WTC11 (cell line): ENCODE measurements at regions not wholly inside any gene's neighbourhood (a gene's known extent, or its start where the extent isn't known, plus 50 kb on each side); places are given as distances from the start of the nearest gene placed in this dataset.

Experiments used
- ATAC-seq: fragments of 200-7000 bp; cut with Tn5 transposase; 2 replicates; pipeline ENCODE4 v1.10.0; 2021; ENCODE audit warnings: mild to moderate bottlenecking, moderate library complexity
- CTCF ChIA-PET: fragments of 300-600 bp; sonication (Branson Sonifier 250); formaldehyde crosslinking; loops from one replicate; lab custom pipeline; 2021; ENCODE audit warnings: antibody characterized with exemption; lab: Charles Lee
- POLR2A ChIA-PET: fragments of 350-600 bp; sonication (Branson Sonifier 250); formaldehyde crosslinking; loops from one replicate; lab custom pipeline; 2021; ENCODE audit warnings: antibody characterized with exemption; lab: Charles Lee
- DNase-seq: peaks from one replicate; pipeline ENCODE4 v3.0.0; 2021; ENCODE audit warnings: low spot score
- H3K27ac Mint-ChIP-seq: 2 replicates; pipeline ENCODE4 v1.8.0; 2021; ENCODE audit warnings: mixed read lengths
- H3K27me3 Mint-ChIP-seq: 2 replicates; pipeline ENCODE4 v1.8.0; 2021; ENCODE audit warnings: low read depth, mild to moderate bottlenecking, moderate library complexity, mixed read lengths
- H3K36me3 Mint-ChIP-seq: 2 replicates; pipeline ENCODE4 v1.8.0; 2021; ENCODE audit warnings: mixed read lengths
- H3K4me1 Mint-ChIP-seq: 2 replicates; pipeline ENCODE4 v1.8.0; 2022; ENCODE audit warnings: mixed read lengths
- H3K4me3 Mint-ChIP-seq: 2 replicates; pipeline ENCODE4 v1.8.0; 2021; ENCODE audit warnings: mild to moderate bottlenecking, moderate library complexity, mixed read lengths
- H3K9me3 Mint-ChIP-seq: 2 replicates; pipeline ENCODE4 v1.8.0; 2021; ENCODE audit warnings: mixed read lengths
- CREB1 ChIP-seq: sonication (generic); formaldehyde crosslinking; IDR thresholded peaks from 2 replicates; pipeline ENCODE4 v1.8.0; 2023; ENCODE audit warnings: mild to moderate bottlenecking, missing genetic modification reagents
- EMX1 ChIP-seq: fragments of 250-450 bp; sonication (Bioruptor Pico); IDR thresholded peaks from 2 replicates; pipeline ENCODE4 v1.8.0; 2021; ENCODE audit warnings: mild to moderate bottlenecking
- ETV6 ChIP-seq: sonication (generic); formaldehyde crosslinking; IDR thresholded peaks from 2 replicates; pipeline ENCODE4 v1.8.1; 2022; ENCODE audit warnings: mild to moderate bottlenecking, missing genetic modification reagents
- IRF2 ChIP-seq: sonication (generic); formaldehyde crosslinking; IDR thresholded peaks from 2 replicates; pipeline ENCODE4 v1.8.0; 2022; ENCODE audit warnings: low read depth, missing genetic modification reagents, borderline replicate concordance
- JAZF1 ChIP-seq: fragments of 250-450 bp; sonication (Bioruptor Pico); IDR thresholded peaks from 2 replicates; pipeline ENCODE4 v1.9.0; 2021; ENCODE audit warnings: moderate library complexity, mild to moderate bottlenecking, inconsistent platforms
- JUN ChIP-seq: sonication (generic); formaldehyde crosslinking; IDR thresholded peaks from 2 replicates; pipeline ENCODE4 v1.8.0; 2023; ENCODE audit warnings: mild to moderate bottlenecking, missing genetic modification reagents
- RELA ChIP-seq: sonication (generic); formaldehyde crosslinking; IDR thresholded peaks from 2 replicates; pipeline ENCODE4 v1.8.1; 2022; ENCODE audit warnings: missing genetic modification reagents, mild to moderate bottlenecking, borderline replicate concordance
- RORB ChIP-seq: fragments of 250-450 bp; sonication (Bioruptor Pico); IDR thresholded peaks from 2 replicates; pipeline ENCODE4 v1.9.0; 2021; ENCODE audit warnings: mild to moderate bottlenecking
- SMAD4 ChIP-seq: sonication (generic); formaldehyde crosslinking; IDR thresholded peaks from 2 replicates; pipeline ENCODE4 v1.8.0; 2022; ENCODE audit warnings: mild to moderate bottlenecking, missing genetic modification reagents
- SOX15 ChIP-seq: fragments of 250-450 bp; sonication (Bioruptor Pico); IDR thresholded peaks from 2 replicates; pipeline ENCODE4 v1.9.0; 2021; ENCODE audit warnings: mild to moderate bottlenecking
- SP1 ChIP-seq: sonication (generic); formaldehyde crosslinking; conservative IDR thresholded peaks from 2 replicates; pipeline ENCODE4 v1.8.1; 2022; ENCODE audit warnings: missing genetic modification reagents
- TCF7 ChIP-seq: sonication (generic); formaldehyde crosslinking; IDR thresholded peaks from 2 replicates; pipeline ENCODE4 v1.8.0; 2022; ENCODE audit warnings: mild to moderate bottlenecking, low read depth, missing genetic modification reagents, moderate library complexity
- TP53 ChIP-seq: sonication (generic); formaldehyde crosslinking; IDR thresholded peaks from 2 replicates; pipeline ENCODE4 v1.8.1; 2023; ENCODE audit warnings: mild to moderate bottlenecking, missing genetic modification reagents
- ZBTB43 ChIP-seq: sonication (generic); formaldehyde crosslinking; IDR thresholded peaks from 2 replicates; pipeline ENCODE4 v1.8.1; 2023; ENCODE audit warnings: mild to moderate bottlenecking, missing genetic modification reagents
- ZNF532 ChIP-seq: fragments of 250-450 bp; sonication (Bioruptor Pico); IDR thresholded peaks from 2 replicates; pipeline ENCODE4 v1.9.0; 2021; ENCODE audit warnings: mild to moderate bottlenecking, borderline replicate concordance
- TF ChIP-seq, protein P1 (sequence below): sonication (generic); formaldehyde crosslinking; IDR thresholded peaks from 2 replicates; pipeline ENCODE4 v1.8.0; 2022; ENCODE audit warnings: missing genetic modification reagents

DNA sequence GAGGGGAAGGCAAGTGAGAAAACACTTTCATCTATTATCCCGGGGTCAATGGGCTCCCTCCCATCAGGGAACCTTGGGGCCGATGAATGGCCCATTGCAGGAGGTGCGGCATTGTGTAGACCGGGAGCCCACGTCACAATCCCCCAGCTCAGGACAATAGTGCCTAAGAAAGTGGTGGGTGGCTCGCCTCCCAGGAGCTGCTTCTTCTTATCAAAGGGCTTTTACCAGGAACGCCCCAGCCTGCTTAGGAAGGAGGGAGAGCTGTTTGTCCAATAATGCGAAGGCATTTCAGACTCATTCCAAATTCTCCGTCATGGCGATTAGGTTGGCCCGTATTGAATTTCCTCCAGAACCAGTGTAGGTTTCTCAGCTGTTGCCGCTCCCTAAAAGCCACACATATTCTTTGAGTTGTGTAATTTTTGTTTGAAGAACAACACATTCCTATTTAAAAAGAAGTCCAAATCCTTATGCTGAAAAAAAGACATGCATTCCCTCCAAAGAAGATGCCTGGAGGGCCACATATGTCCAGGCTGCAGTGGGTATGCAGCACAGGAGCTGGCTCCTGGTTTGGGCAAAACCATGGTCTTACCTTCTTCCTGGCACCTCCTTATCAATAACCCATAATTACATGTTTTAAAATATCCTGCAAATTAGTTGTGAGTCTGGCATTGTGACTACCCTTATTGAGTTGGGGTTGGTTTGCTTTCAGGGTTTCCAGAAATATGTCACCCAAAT, 264.7 kb downstream of the MYCN start:
- H3K9me3 Mint-ChIP-seq, result peaks cover 7% of the 10 kb centered on the region
- no peaks in the 10 kb centered on the region; the same call in 1 of the 2 replicates for H3K27me3 Mint-ChIP-seq
- CTCF ChIA-PET, result no interaction called here
- TF ChIP-seq EMX1 (no peak), CREB1 (CRISPR knock-in tag) (no peak), TCF7 (CRISPR knock-in tag) (no peak), IRF2 (CRISPR knock-in tag) (no peak), ZNF532 (CRISPR knock-in tag) (no peak)
- TF ChIP-seq, all 79 proteins: peak for 0
- POLR2A ChIA-PET, result no interaction called here
- no peak for ATAC-seq
- H3K27ac Mint-ChIP-seq, result no peak overlapping the region
- H3K4me3 Mint-ChIP-seq, result no peak overlapping the region
- H3K36me3 Mint-ChIP-seq, result no peaks in the 10 kb centered on the region; the same call in 1 of the 2 replicates
- H3K4me1 Mint-ChIP-seq, result peaks cover 24% of the 10 kb centered on the region
- DNase-seq, result no peak

GRCh38 chr2:16204251-16204650, 263.9 kb downstream of the MYCN start:
- H3K27ac Mint-ChIP-seq, result no peak overlapping the region
- H3K4me1 Mint-ChIP-seq, result peaks cover 24% of the 10 kb centered on the region
- H3K9me3 Mint-ChIP-seq, result peaks cover 7% of the 10 kb centered on the region
- TF ChIP-seq, protein P1, sequence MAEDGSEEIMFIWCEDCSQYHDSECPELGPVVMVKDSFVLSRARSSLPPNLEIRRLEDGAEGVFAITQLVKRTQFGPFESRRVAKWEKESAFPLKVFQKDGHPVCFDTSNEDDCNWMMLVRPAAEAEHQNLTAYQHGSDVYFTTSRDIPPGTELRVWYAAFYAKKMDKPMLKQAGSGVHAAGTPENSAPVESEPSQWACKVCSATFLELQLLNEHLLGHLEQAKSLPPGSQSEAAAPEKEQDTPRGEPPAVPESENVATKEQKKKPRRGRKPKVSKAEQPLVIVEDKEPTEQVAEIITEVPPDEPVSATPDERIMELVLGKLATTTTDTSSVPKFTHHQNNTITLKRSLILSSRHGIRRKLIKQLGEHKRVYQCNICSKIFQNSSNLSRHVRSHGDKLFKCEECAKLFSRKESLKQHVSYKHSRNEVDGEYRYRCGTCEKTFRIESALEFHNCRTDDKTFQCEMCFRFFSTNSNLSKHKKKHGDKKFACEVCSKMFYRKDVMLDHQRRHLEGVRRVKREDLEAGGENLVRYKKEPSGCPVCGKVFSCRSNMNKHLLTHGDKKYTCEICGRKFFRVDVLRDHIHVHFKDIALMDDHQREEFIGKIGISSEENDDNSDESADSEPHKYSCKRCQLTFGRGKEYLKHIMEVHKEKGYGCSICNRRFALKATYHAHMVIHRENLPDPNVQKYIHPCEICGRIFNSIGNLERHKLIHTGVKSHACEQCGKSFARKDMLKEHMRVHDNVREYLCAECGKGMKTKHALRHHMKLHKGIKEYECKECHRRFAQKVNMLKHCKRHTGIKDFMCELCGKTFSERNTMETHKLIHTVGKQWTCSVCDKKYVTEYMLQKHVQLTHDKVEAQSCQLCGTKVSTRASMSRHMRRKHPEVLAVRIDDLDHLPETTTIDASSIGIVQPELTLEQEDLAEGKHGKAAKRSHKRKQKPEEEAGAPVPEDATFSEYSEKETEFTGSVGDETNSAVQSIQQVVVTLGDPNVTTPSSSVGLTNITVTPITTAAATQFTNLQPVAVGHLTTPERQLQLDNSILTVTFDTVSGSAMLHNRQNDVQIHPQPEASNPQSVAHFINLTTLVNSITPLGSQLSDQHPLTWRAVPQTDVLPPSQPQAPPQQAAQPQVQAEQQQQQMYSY (CRISPR knock-in tag), result no peak
- TF ChIP-seq SP1 (CRISPR knock-in tag) (no peak), JUN (CRISPR knock-in tag) (no peak), SMAD4 (CRISPR knock-in tag) (no peak), SOX15 (CRISPR knock-in tag) (no peak), TCF7 (CRISPR knock-in tag) (no peak), RORB (CRISPR knock-in tag) (no peak), RELA (CRISPR knock-in tag) (no peak), JAZF1 (CRISPR knock-in tag) (no peak), ETV6 (CRISPR knock-in tag) (no peak), TP53 (CRISPR knock-in tag) (no peak), ZBTB43 (CRISPR knock-in tag) (no peak)
- ATAC-seq, result no peak
- no peaks in the 10 kb centered on the region; the same call in 1 of the 2 replicates for H3K36me3 Mint-ChIP-seq
- no peaks in the 10 kb centered on the region; the same call in 1 of the 2 replicates for H3K27me3 Mint-ChIP-seq
- no peak overlapping the region for H3K4me3 Mint-ChIP-seq
- no peak for DNase-seq
- ChIA-PET CTCF (no interaction called here), POLR2A (no interaction called here)
